Eye (tissue), 1 donor: ENCODE measurements at regions not wholly inside any gene's neighbourhood (a gene's known extent, or its start where the extent isn't known, plus 50 kb on each side); places are given as distances from the start of the nearest gene placed in this dataset.
"Not testable (repeated sequence)": the region's sequence is repeated elsewhere in the genome, so short reads cannot be mapped to it uniquely, and the experiment has no call there.

ENCODE experiments used
- DNase-seq: peaks from one replicate; pipeline ENCODE4 v3.0.0-alpha.2; 2015

- no peak for DNase-seq
These were observed 94.5 kb upstream of the IL15 start for GRCh38 chr4:141541851-141542250.

GRCh38 chr4:141543176-141543575 lies 93.2 kb upstream of the IL15 start:
- DNase-seq: no peak

GRCh38 chr4:141543706-141544105 lies 92.7 kb upstream of the IL15 start:
- no peak for DNase-seq

GRCh38 chr4:141548791-141549190 lies 87.6 kb upstream of the IL15 start:
- no peak for DNase-seq

- DNase-seq: no peak
These were observed 76.3 kb upstream of the IL15 start for GRCh38 chr4:141560056-141560455.

- DNase-seq: no peak
These were observed 73.7 kb upstream of the IL15 start for GRCh38 chr4:141562649-141563048.

- DNase-seq: no peak
These were observed 72.7 kb upstream of the IL15 start for GRCh38 chr4:141563723-141564122.

GRCh38 chr4:141564961-141565360 lies 71.4 kb upstream of the IL15 start:
- not testable (repeated sequence) for DNase-seq

GRCh38 chr4:141565379-141566089 lies 70.8 kb upstream of the IL15 start:
- no peak for DNase-seq

GRCh38 chr4:141567326-141567915 lies 69.0 kb upstream of the IL15 start:
- no peak for DNase-seq

- no peak for DNase-seq
These were observed 67.2 kb upstream of the IL15 start for GRCh38 chr4:141569141-141569540.

- DNase-seq: peak; percentile 6
These were observed 66.1 kb upstream of the IL15 start for GRCh38 chr4:141570290-141570689.

- DNase-seq: no peak
These were observed 65.0 kb upstream of the IL15 start for GRCh38 chr4:141571362-141571761.

- DNase-seq: no peak
These were observed 64.6 kb upstream of the IL15 start for GRCh38 chr4:141571793-141572192.

GRCh38 chr4:141573678-141574077 lies 62.7 kb upstream of the IL15 start:
- no peak for DNase-seq

- no peak for DNase-seq
These were observed 60.5 kb upstream of the IL15 start for GRCh38 chr4:141575884-141576283.

GRCh38 chr4:141576585-141577110 lies 59.7 kb upstream of the IL15 start:
- no peak for DNase-seq

GRCh38 chr4:141578451-141578850 lies 57.9 kb upstream of the IL15 start:
- no peak for DNase-seq

GRCh38 chr4:141580523-141580922 lies 55.9 kb upstream of the IL15 start:
- DNase-seq: no peak
